Esophagus muscularis mucosa (tissue), 4 donors: ENCODE measurements at regions not wholly inside any gene's neighbourhood (a gene's known extent, or its start where the extent isn't known, plus 50 kb on each side); places are given as distances from the start of the nearest gene placed in this dataset.

Source experiments
- CTCF ChIP-seq, 3 experiments: fragments of 200-600 bp in 2 of 3; fragments of 450-650 bp in 1 of 3; sonication (generic) in 2 of 3; IDR thresholded peaks; one replicate each; pipeline ENCODE4 v1.5.1; 2017 to 2019; ENCODE audit warnings: antibody characterized with exemption in 3 of 3, mild to moderate bottlenecking in 2 of 3, moderate library complexity in 1 of 3
- EP300 ChIP-seq: sonication (generic); formaldehyde crosslinking; IDR thresholded peaks from one replicate; pipeline ENCODE4 v1.6.1; 2017; ENCODE audit warnings: antibody characterized with exemption
- POLR2A ChIP-seq: fragments of 450-650 bp; IDR thresholded peaks from one replicate; pipeline ENCODE4 v1.6.1; 2017; ENCODE audit warnings: antibody characterized with exemption, moderate library complexity, mild to moderate bottlenecking, low read depth
- POLR2AphosphoS5 ChIP-seq, 2 donors: sonication (generic); formaldehyde crosslinking; IDR thresholded peaks; one replicate each; pipeline ENCODE4 v1.6.1; 2017; ENCODE audit warnings: antibody characterized with exemption in 2 of 2

GRCh38 chr4:176616151-176616550 is 176.6 kb downstream of the VEGFC start:
- TF ChIP-seq CTCF (IDR thresholded peaks at IDR 0.05), result no peak
- no peak for TF ChIP-seq EP300
- TF ChIP-seq POLR2A, result no peak
- TF ChIP-seq POLR2AphosphoS5 (IDR thresholded peaks at IDR 0.05), result no peak
